ENCODE measurements at regions not wholly inside any gene's neighbourhood (a gene's known extent, or its start where the extent isn't known, plus 50 kb on each side); places are given as distances from the start of the nearest gene placed in this dataset.

- TF ChIP-seq CTCF (IDR thresholded peaks at IDR 0.05) (no peak), POLR2A (IDR thresholded peaks at IDR 0.05) (no peak)
Measured at GRCh38 chr11:23797624-23798419, 699.0 kb upstream of the LUZP2 start.

Data from esophagus squamous epithelium (tissue), 4 donors.